H9 (cell line): ENCODE measurements at regions not wholly inside any gene's neighbourhood (a gene's known extent, or its start where the extent isn't known, plus 50 kb on each side); places are given as distances from the start of the nearest gene placed in this dataset.

Experiments used
- DNase-seq: peaks from one replicate; pipeline ENCODE4 v3.0.0-alpha.2; 2017
- H2AFZ ChIP-seq: one replicate; pipeline ENCODE4 v1.6.1; 2013; ENCODE audit warnings: mild to moderate bottlenecking, low read length, control low read depth, moderate library complexity
- H2AK5ac ChIP-seq: 2 replicates; pipeline ENCODE4 v1.6.1; 2013; ENCODE audit warnings: low read length, control low read depth, mixed read lengths; ENCODE audit not compliant: insufficient read length
- H2BK120ac ChIP-seq: one replicate; pipeline ENCODE4 v1.6.1; 2013; ENCODE audit warnings: low read depth, mild to moderate bottlenecking, low read length, control low read depth, inconsistent platforms; ENCODE audit not compliant: poor library complexity, severe bottlenecking
- H2BK12ac ChIP-seq: 2 replicates; pipeline ENCODE4 v1.6.1; 2013; ENCODE audit warnings: low read length, control low read depth, mixed read lengths, low read depth; ENCODE audit not compliant: insufficient read length
- H2BK15ac ChIP-seq: 2 replicates; pipeline ENCODE4 v1.6.1; 2013; ENCODE audit warnings: low read depth, low read length, control low read depth
- H2BK20ac ChIP-seq: one replicate; pipeline ENCODE4 v1.6.1; 2013; ENCODE audit warnings: low read depth, mild to moderate bottlenecking, low read length, control low read depth, inconsistent platforms; ENCODE audit not compliant: poor library complexity, severe bottlenecking
- H2BK5ac ChIP-seq: 2 replicates; pipeline ENCODE4 v1.6.1; 2013; ENCODE audit warnings: low read length, control low read depth, mixed read lengths; ENCODE audit not compliant: insufficient read length
- H3K14ac ChIP-seq: 2 replicates; pipeline ENCODE4 v1.6.1; 2013; ENCODE audit warnings: low read length, control low read depth; ENCODE audit not compliant: insufficient read depth
- H3K18ac ChIP-seq: 2 replicates; pipeline ENCODE4 v1.6.1; 2013; ENCODE audit warnings: low read depth, mild to moderate bottlenecking, mixed read lengths, low read length, control low read depth; ENCODE audit not compliant: insufficient read length
- H3K23ac ChIP-seq: 2 replicates; pipeline ENCODE4 v1.6.1; 2013; ENCODE audit warnings: low read length, control low read depth, mixed read lengths, low read depth; ENCODE audit not compliant: insufficient read length
- H3K23me2 ChIP-seq: 2 replicates; pipeline ENCODE4 v1.6.1; 2013; ENCODE audit warnings: low read depth, mild to moderate bottlenecking, mixed read lengths, low read length, control low read depth; ENCODE audit not compliant: insufficient read length, poor library complexity, severe bottlenecking
- H3K27ac ChIP-seq: 2 replicates; pipeline ENCODE4 v1.5.1; 2013; ENCODE audit warnings: low read length, control low read depth, mixed read lengths, low read depth; ENCODE audit not compliant: insufficient read length
- H3K27me3 ChIP-seq: 2 replicates; pipeline ENCODE4 v1.6.1; 2013; ENCODE audit warnings: low read length, control low read depth, inconsistent platforms; ENCODE audit not compliant: insufficient read depth
- H3K4ac ChIP-seq: 2 replicates; pipeline ENCODE4 v1.6.1; 2013; ENCODE audit warnings: low read depth, mild to moderate bottlenecking, control low read depth, inconsistent platforms, low read length, moderate library complexity
- H3K4me1 ChIP-seq: 2 replicates; pipeline ENCODE4 v1.6.1; 2013; ENCODE audit warnings: low read length, control low read depth, inconsistent platforms; ENCODE audit not compliant: insufficient read depth
- H3K4me2 ChIP-seq: 2 replicates; pipeline ENCODE4 v1.6.1; 2013; ENCODE audit warnings: low read length, control low read depth, mixed read lengths; ENCODE audit not compliant: insufficient read length, insufficient read depth
- H3K56ac ChIP-seq: 2 replicates; pipeline ENCODE4 v1.6.1; 2013; ENCODE audit warnings: low read depth, mild to moderate bottlenecking, mixed read lengths, low read length, control low read depth; ENCODE audit not compliant: insufficient read length
- H3K79me1 ChIP-seq: 2 replicates; pipeline ENCODE4 v1.6.1; 2013; ENCODE audit warnings: low read depth, mild to moderate bottlenecking, moderate library complexity, low read length, control low read depth, inconsistent platforms; ENCODE audit not compliant: insufficient read depth, poor library complexity, severe bottlenecking
- H3K79me2 ChIP-seq: 2 replicates; pipeline ENCODE4 v1.6.1; 2013; ENCODE audit warnings: low read length, control low read depth, inconsistent platforms; ENCODE audit not compliant: insufficient read depth
- H3K9ac ChIP-seq: 2 replicates; pipeline ENCODE4 v1.6.1; 2013; ENCODE audit warnings: low read length, control low read depth, mixed read lengths; ENCODE audit not compliant: insufficient read length; ENCODE audit errors: extremely low read depth
- H3K9me3 ChIP-seq: one replicate; pipeline ENCODE4 v1.6.1; 2013; ENCODE audit warnings: low read depth, low read length, inconsistent platforms; ENCODE audit not compliant: control insufficient read depth
- H3T11ph ChIP-seq: one replicate; pipeline ENCODE4 v1.6.1; 2013; ENCODE audit warnings: mild to moderate bottlenecking, low read length, control low read depth, inconsistent platforms
- H4K20me1 ChIP-seq: one replicate; pipeline ENCODE4 v1.6.1; 2013; ENCODE audit not compliant: control insufficient read depth, insufficient read length, insufficient read depth
- H4K5ac ChIP-seq: 2 replicates; pipeline ENCODE4 v1.6.1; 2013; ENCODE audit warnings: low read depth, mild to moderate bottlenecking, mixed read lengths, low read length, control low read depth; ENCODE audit not compliant: insufficient read length
- H4K8ac ChIP-seq: replicated peaks from 2 replicates; pipeline ENCODE4 v1.6.1; 2013; ENCODE audit warnings: low read length, control low read depth, mixed read lengths, low read depth; ENCODE audit not compliant: insufficient read length
- H4K91ac ChIP-seq: 2 replicates; pipeline ENCODE4 v1.6.1; 2013; ENCODE audit warnings: low read depth, mild to moderate bottlenecking, moderate library complexity, mixed read lengths, low read length, control low read depth; ENCODE audit not compliant: insufficient read length
- H3K27ac Mint-ChIP-seq, 3 experiments: 2 replicates in 2 of 3; 3 replicates in 1 of 3; pipeline ENCODE4 v1.8.0; 2020 to 2021; ENCODE audit warnings: mixed read lengths in 3 of 3, mild to moderate bottlenecking in 1 of 3, moderate library complexity in 1 of 3
- H3K27me3 Mint-ChIP-seq: 2 replicates; pipeline ENCODE4 v1.8.0; 2021; ENCODE audit warnings: low read depth, mild to moderate bottlenecking, moderate library complexity, mixed read lengths
- H3K36me3 Mint-ChIP-seq, 3 experiments: 2 replicates in 2 of 3; 3 replicates in 1 of 3; pipeline ENCODE4 v1.8.0; 2020 to 2021; ENCODE audit warnings: low read depth in 3 of 3, mixed read lengths in 3 of 3; ENCODE audit not compliant: insufficient read depth in 1 of 3
- H3K4me1 Mint-ChIP-seq, 2 experiments: 2 replicates each; pipeline ENCODE4 v1.8.0; 2020; ENCODE audit warnings: mixed read lengths in 2 of 2
- H3K4me3 Mint-ChIP-seq, 2 experiments: 2 replicates in 1 of 2; 3 replicates in 1 of 2; pipeline ENCODE4 v1.8.0; 2020 to 2021; ENCODE audit warnings: mild to moderate bottlenecking in 2 of 2, mixed read lengths in 2 of 2, moderate library complexity in 1 of 2
- H3K9me3 Mint-ChIP-seq, 2 experiments: 2 replicates in 1 of 2; 3 replicates in 1 of 2; pipeline ENCODE4 v1.8.0; 2020; ENCODE audit warnings: mild to moderate bottlenecking in 2 of 2, mixed read lengths in 2 of 2, moderate library complexity in 1 of 2
- WGBS: extraction: QIAGEN DNeasy Blood & Tissue Kit; methylation state at CpG from one replicate; pipeline ENCODE4 v1.1.7; 2013; ENCODE audit warnings: missing lambda C conversion rate, low lambda C conversion rate, mixed read lengths; ENCODE audit not compliant: insufficient read length; ENCODE audit errors: extremely low coverage; 5-methylcytosine and 5-hydroxymethylcytosine counted together
- TF ChIP-seq, protein P1 (sequence below): fragments of 200-600 bp; sonication (generic); conservative IDR thresholded peaks from 3 replicates; pipeline ENCODE4 v1.8.0; 2021; ENCODE audit warnings: antibody characterized with exemption, mild to moderate bottlenecking

DNA sequence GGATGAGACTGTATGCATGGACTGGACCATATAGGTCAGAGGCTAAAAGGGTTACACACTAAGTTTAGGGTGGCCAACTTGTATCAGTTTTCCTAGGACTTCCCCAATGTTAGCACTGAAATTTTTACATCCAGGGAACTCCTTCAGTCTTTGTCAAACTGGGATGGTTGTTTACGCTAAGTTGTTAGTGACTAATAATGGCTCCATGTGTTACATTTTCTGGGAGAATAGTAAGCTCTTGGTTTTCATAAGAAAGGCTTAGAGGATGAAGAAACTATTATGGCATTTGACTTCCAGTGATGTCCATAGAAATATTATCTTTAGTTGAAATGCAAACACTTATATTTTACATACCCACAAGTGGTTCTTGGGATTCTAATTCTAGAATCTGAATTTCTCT lies 57.9 kb upstream of the ST3GAL6 start:
- Mint-ChIP-seq H3K27me3 (no peaks in the 10 kb centered on the region), H3K4me1 (peaks cover 11 to 23% of the 10 kb centered on the region in 2 experiments), H3K9me3 (no peaks in the 10 kb centered on the region; a peak in 1 of 5 replicates), H3K36me3 (no peaks in the 10 kb centered on the region), H3K27ac (peak overlapping the region in 1 of 3 experiments; percentile 3; a peak in 1 of 7 replicates), H3K4me3 (no peak overlapping the region)
- Histone ChIP-seq H4K8ac (no peak overlapping the region), H3K18ac (no peak overlapping the region), H3K4me2 (no peak overlapping the region), H2AFZ (no peak overlapping the region), H3T11ph (no peak overlapping the region), H3K4me1 (peaks cover 6% of the 10 kb centered on the region; the same call in 1 of the 2 replicates), H4K5ac (no peak overlapping the region), H3K27me3 (no peaks in the 10 kb centered on the region), H2BK15ac (no peak overlapping the region), H3K27ac (no peak overlapping the region), H3K79me1 (no peaks in the 10 kb centered on the region), H2BK12ac (no peak overlapping the region), H4K91ac (no peak overlapping the region), H3K56ac (no peak overlapping the region), H3K23ac (no peak overlapping the region), H3K4ac (no peak overlapping the region), H3K14ac (no peak overlapping the region), H3K79me2 (no peaks in the 10 kb centered on the region), H3K9ac (no peak overlapping the region), H3K9me3 (no peaks in the 10 kb centered on the region), H3K23me2 (no peaks in the 10 kb centered on the region), H2AK5ac (no peak overlapping the region), H2BK5ac (no peak overlapping the region), H4K20me1 (no peaks in the 10 kb centered on the region), H2BK120ac (no peak overlapping the region), H2BK20ac (no peak overlapping the region)
- WGBS: no CpG with 5 or more reads among the region's 1 CpG
- DNase-seq: no peak
- TF ChIP-seq, protein P1, sequence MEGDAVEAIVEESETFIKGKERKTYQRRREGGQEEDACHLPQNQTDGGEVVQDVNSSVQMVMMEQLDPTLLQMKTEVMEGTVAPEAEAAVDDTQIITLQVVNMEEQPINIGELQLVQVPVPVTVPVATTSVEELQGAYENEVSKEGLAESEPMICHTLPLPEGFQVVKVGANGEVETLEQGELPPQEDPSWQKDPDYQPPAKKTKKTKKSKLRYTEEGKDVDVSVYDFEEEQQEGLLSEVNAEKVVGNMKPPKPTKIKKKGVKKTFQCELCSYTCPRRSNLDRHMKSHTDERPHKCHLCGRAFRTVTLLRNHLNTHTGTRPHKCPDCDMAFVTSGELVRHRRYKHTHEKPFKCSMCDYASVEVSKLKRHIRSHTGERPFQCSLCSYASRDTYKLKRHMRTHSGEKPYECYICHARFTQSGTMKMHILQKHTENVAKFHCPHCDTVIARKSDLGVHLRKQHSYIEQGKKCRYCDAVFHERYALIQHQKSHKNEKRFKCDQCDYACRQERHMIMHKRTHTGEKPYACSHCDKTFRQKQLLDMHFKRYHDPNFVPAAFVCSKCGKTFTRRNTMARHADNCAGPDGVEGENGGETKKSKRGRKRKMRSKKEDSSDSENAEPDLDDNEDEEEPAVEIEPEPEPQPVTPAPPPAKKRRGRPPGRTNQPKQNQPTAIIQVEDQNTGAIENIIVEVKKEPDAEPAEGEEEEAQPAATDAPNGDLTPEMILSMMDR: no peak
